GM12878 (cell line): ENCODE measurements at regions not wholly inside any gene's neighbourhood (a gene's known extent, or its start where the extent isn't known, plus 50 kb on each side); places are given as distances from the start of the nearest gene placed in this dataset.

ENCODE experiments used
- ATAC-seq: fragments of 200-7000 bp; cut with Tn5 transposase; 3 replicates; pipeline ENCODE4 v1.9.1; 2020; ENCODE audit warnings: mild to moderate bottlenecking, moderate library complexity
- BruUV-seq: library from RNA; stranded (reverse); fragments of 400-500 nt; replicated peaks from 2 replicates; lab custom pipeline; 2021; lab: Mats Ljungman, UMichigan
- CTCF ChIA-PET: fragments of 300-600 bp; sonication (Branson Sonifier 250); formaldehyde crosslinking; extraction: SDS; loops from one replicate; lab custom pipeline; 2021; ENCODE audit warnings: inconsistent platforms; lab: Yijun Ruan, JAX
- POLR2A ChIA-PET: fragments of 350-600 bp; formaldehyde crosslinking; extraction: SDS; loops from one replicate; lab custom pipeline; 2021; ENCODE audit warnings: inconsistent platforms; lab: Charles Lee
- RAD21 ChIA-PET: fragments of 300-600 bp; sonication (Branson Sonifier 250); formaldehyde crosslinking; loops from one replicate; lab custom pipeline; 2023; ENCODE audit warnings: antibody characterized with exemption; ENCODE audit not compliant: unreplicated experiment; lab: Charles Lee
- SMC1A ChIA-PET: fragments of 300-600 bp; sonication (Branson Sonifier 250); formaldehyde crosslinking; loops from one replicate; lab custom pipeline; 2023; ENCODE audit not compliant: unreplicated experiment, uncharacterized antibody; lab: Charles Lee
- DNase-seq: peaks from one replicate; pipeline ENCODE4 v3.0.0-alpha.2; 2011; ENCODE audit warnings: low read depth, low spot score
- FAIRE-seq: peaks from 3 replicates; lab custom pipeline; 2011; peaks lifted over from hg19 to GRCh38; lab: Jason Lieb, UNC
- H2AFZ ChIP-seq: 2 replicates; pipeline ENCODE4 v1.6.0; 2011; ENCODE audit warnings: low read depth, low read length, control low read depth; ENCODE audit not compliant: control insufficient read depth
- H3K27ac ChIP-seq: 2 replicates; pipeline ENCODE4 v1.5.1; 2011; ENCODE audit warnings: control low read depth; ENCODE audit not compliant: control insufficient read depth, insufficient read depth
- H3K27me3 ChIP-seq, 2 experiments: replicated peaks in 1 of 2; 2 replicates each; pipeline versions ENCODE4 v1.6.0 to v1.6.1; 2011; ENCODE audit warnings: low read length in 1 of 2; ENCODE audit not compliant: control insufficient read depth in 2 of 2, insufficient read depth in 2 of 2
- H3K36me3 ChIP-seq, 2 experiments: 2 replicates each; pipeline ENCODE4 v1.5.1; 2011; ENCODE audit warnings: low read length in 1 of 2; ENCODE audit not compliant: control insufficient read depth in 2 of 2, insufficient read depth in 2 of 2
- H3K4me1 ChIP-seq: 2 replicates; pipeline ENCODE4 v1.6.1; 2011; ENCODE audit warnings: mild to moderate bottlenecking, low read length, moderate library complexity, mixed read lengths; ENCODE audit not compliant: control insufficient read depth, insufficient read depth
- H3K4me2 ChIP-seq: 2 replicates; pipeline ENCODE4 v1.6.0; 2011; ENCODE audit warnings: control low read depth; ENCODE audit not compliant: control insufficient read depth, insufficient read depth
- H3K4me3 ChIP-seq: fragments of 200-600 bp; sonication (generic); 2 replicates; pipeline ENCODE4 v1.5.1; 2016
- H3K79me2 ChIP-seq: 2 replicates; pipeline ENCODE4 v1.6.0; 2011; ENCODE audit warnings: low read length; ENCODE audit not compliant: control insufficient read depth, insufficient read depth
- H3K9ac ChIP-seq: 2 replicates; pipeline ENCODE4 v1.8.0; 2011; ENCODE audit warnings: low read length, control low read depth, mixed read lengths; ENCODE audit not compliant: control insufficient read depth, insufficient read depth
- H3K9me3 ChIP-seq: replicated peaks from 3 replicates; pipeline ENCODE4 v1.5.1; 2011; ENCODE audit warnings: mild to moderate bottlenecking, low read length; ENCODE audit not compliant: control insufficient read depth, insufficient read depth
- H4K20me1 ChIP-seq: 2 replicates; pipeline ENCODE4 v1.6.0; 2011; ENCODE audit not compliant: control insufficient read depth, insufficient read depth
- ATF7 ChIP-seq: fragments of 450-650 bp; IDR thresholded peaks from 2 replicates; pipeline ENCODE4 v1.6.1; 2016; ENCODE audit warnings: low read depth, mild to moderate bottlenecking
- HDAC6 ChIP-seq: fragments of 200-600 bp; sonication (generic); IDR thresholded peaks from one replicate; pipeline ENCODE4 v1.8.0; 2017; ENCODE audit warnings: antibody characterized with exemption; ENCODE audit not compliant: unreplicated experiment
- HDGF ChIP-seq: fragments of 450-650 bp; IDR thresholded peaks from 2 replicates; pipeline ENCODE4 v1.6.1; 2016; ENCODE audit warnings: antibody characterized with exemption
- IRF4 ChIP-seq: IDR thresholded peaks from 2 replicates; pipeline ENCODE4 v1.6.1; 2011; ENCODE audit warnings: low read depth, low read length
- MEF2A ChIP-seq: IDR thresholded peaks from 2 replicates; pipeline ENCODE4 v1.6.1; 2011; ENCODE audit warnings: low read depth, mild to moderate bottlenecking, low read length, moderate library complexity; ENCODE audit not compliant: insufficient read depth
- MTA3 ChIP-seq: IDR thresholded peaks from 2 replicates; pipeline ENCODE4 v1.6.1; 2012; ENCODE audit warnings: low read length, inconsistent platforms, borderline replicate concordance
- NFYB ChIP-seq: IDR thresholded peaks from 2 replicates; pipeline ENCODE4 v1.6.1; 2011; ENCODE audit warnings: low read depth, mild to moderate bottlenecking, low read length, improper control_type of control experiment, moderate library complexity; ENCODE audit not compliant: insufficient read depth
- NR2C2 ChIP-seq: IDR thresholded peaks from 2 replicates; pipeline ENCODE4 v1.6.1; 2011; ENCODE audit warnings: borderline replicate concordance, low read depth; ENCODE audit not compliant: control insufficient read depth, insufficient read length
- PML ChIP-seq: IDR thresholded peaks from 2 replicates; pipeline ENCODE4 v1.6.1; 2012; ENCODE audit warnings: low read length, inconsistent platforms
- POLR2AphosphoS2 ChIP-seq: IDR thresholded peaks from 2 replicates; pipeline ENCODE4 v1.6.1; 2011; ENCODE audit warnings: low read depth, mild to moderate bottlenecking, low read length, improper control_type of control experiment, moderate library complexity
- SREBF2 ChIP-seq: IDR thresholded peaks from 2 replicates; pipeline ENCODE4 v1.6.1; 2012; ENCODE audit warnings: mild to moderate bottlenecking, low read length
- TARDBP ChIP-seq: IDR thresholded peaks from 2 replicates; pipeline ENCODE4 v1.6.1; 2016; ENCODE audit warnings: borderline replicate concordance
- USF1 ChIP-seq: IDR thresholded peaks from 2 replicates; pipeline ENCODE4 v1.6.1; 2011; ENCODE audit warnings: borderline replicate concordance, low read depth, mild to moderate bottlenecking, moderate library complexity, mixed read lengths, low read length; ENCODE audit not compliant: insufficient read depth; ENCODE audit errors: extremely low read length
- ZBED1 ChIP-seq: IDR thresholded peaks from 2 replicates; pipeline ENCODE4 v1.6.1; 2016; ENCODE audit warnings: borderline replicate concordance
- ZNF207 ChIP-seq: fragments of 450-650 bp; IDR thresholded peaks from 2 replicates; pipeline ENCODE4 v1.6.1; 2014; ENCODE audit warnings: antibody characterized with exemption, mild to moderate bottlenecking, borderline replicate concordance
- WGBS: methylation state at CpG from one replicate; pipeline ENCODE4 v1.1.6; 2016; ENCODE audit warnings: low lambda C conversion rate; ENCODE audit not compliant: insufficient replicate concordance, insufficient coverage; ENCODE audit errors: missing lambda C conversion rate; 5-methylcytosine and 5-hydroxymethylcytosine counted together
- in situ Hi-C: fragments of 300-500 bp; cut with MboI; formaldehyde crosslinking; loops from 9 replicates; pipeline ENCODE4 v1.14.3; 2018; ENCODE audit warnings: mixed read lengths
- intact Hi-C: fragments of 100-400 bp; cut with micrococcal nuclease; formaldehyde crosslinking; loops from one replicate; pipeline ENCODE4 v1.14.2; 2022; ENCODE audit not compliant: unreplicated experiment
- TF ChIP-seq, protein P1 (sequence below): fragments of 150-350 bp; IDR thresholded peaks from 2 replicates; pipeline ENCODE4 v1.6.1; 2016; ENCODE audit warnings: low read depth, low read length
- TF ChIP-seq, protein P2 (sequence below): IDR thresholded peaks from 2 replicates; pipeline ENCODE4 v1.6.1; 2012; ENCODE audit warnings: improper control_type of control experiment, low read depth, low read length; ENCODE audit not compliant: insufficient replicate concordance

- in situ Hi-C loops = no loop called here
- POLR2A ChIA-PET = no interaction called here
- Histone ChIP-seq H3K9me3 (no peaks in the 10 kb centered on the region), H2AFZ (no peak overlapping the region), H3K9ac (no peak overlapping the region), H3K27me3 (no peaks in the 10 kb centered on the region), H3K79me2 (no peaks in the 10 kb centered on the region), H4K20me1 (no peaks in the 10 kb centered on the region), H3K4me1 (no peaks in the 10 kb centered on the region), H3K4me3 (no peak overlapping the region), H3K36me3 (no peaks in the 10 kb centered on the region), H3K27ac (no peak overlapping the region), H3K4me2 (no peak overlapping the region)
- CTCF ChIA-PET = interaction anchor here (1.1 kb wide), 1 partner anchor 9 kb away, joined by 3 read pairs; no protein-coding TSS in a partner anchor
- intact Hi-C loops = no loop called here
- no peak for ATAC-seq
- DNase-seq = no peak
- no TSS peak for BruUV-seq
- SMC1A ChIA-PET = no interaction called here
- 0% methylated on average over 2 of the region's 2 CpGs for WGBS
- no peak for FAIRE-seq
- RAD21 ChIA-PET = no interaction called here
- TF ChIP-seq, protein P1, sequence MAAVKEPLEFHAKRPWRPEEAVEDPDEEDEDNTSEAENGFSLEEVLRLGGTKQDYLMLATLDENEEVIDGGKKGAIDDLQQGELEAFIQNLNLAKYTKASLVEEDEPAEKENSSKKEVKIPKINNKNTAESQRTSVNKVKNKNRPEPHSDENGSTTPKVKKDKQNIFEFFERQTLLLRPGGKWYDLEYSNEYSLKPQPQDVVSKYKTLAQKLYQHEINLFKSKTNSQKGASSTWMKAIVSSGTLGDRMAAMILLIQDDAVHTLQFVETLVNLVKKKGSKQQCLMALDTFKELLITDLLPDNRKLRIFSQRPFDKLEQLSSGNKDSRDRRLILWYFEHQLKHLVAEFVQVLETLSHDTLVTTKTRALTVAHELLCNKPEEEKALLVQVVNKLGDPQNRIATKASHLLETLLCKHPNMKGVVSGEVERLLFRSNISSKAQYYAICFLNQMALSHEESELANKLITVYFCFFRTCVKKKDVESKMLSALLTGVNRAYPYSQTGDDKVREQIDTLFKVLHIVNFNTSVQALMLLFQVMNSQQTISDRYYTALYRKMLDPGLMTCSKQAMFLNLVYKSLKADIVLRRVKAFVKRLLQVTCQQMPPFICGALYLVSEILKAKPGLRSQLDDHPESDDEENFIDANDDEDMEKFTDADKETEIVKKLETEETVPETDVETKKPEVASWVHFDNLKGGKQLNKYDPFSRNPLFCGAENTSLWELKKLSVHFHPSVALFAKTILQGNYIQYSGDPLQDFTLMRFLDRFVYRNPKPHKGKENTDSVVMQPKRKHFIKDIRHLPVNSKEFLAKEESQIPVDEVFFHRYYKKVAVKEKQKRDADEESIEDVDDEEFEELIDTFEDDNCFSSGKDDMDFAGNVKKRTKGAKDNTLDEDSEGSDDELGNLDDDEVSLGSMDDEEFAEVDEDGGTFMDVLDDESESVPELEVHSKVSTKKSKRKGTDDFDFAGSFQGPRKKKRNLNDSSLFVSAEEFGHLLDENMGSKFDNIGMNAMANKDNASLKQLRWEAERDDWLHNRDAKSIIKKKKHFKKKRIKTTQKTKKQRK = no peak
- TF ChIP-seq SREBF2 (no peak), ATF7 (no peak), HDGF (no peak), USF1 (no peak), MEF2A (no peak), POLR2AphosphoS2 (no peak), TARDBP (no peak), IRF4 (no peak), HDAC6 (no peak), ZBED1 (no peak), NR2C2 (no peak), MTA3 (no peak), NFYB (no peak), PML (no peak), ZNF207 (no peak)
- TF ChIP-seq, protein P2, sequence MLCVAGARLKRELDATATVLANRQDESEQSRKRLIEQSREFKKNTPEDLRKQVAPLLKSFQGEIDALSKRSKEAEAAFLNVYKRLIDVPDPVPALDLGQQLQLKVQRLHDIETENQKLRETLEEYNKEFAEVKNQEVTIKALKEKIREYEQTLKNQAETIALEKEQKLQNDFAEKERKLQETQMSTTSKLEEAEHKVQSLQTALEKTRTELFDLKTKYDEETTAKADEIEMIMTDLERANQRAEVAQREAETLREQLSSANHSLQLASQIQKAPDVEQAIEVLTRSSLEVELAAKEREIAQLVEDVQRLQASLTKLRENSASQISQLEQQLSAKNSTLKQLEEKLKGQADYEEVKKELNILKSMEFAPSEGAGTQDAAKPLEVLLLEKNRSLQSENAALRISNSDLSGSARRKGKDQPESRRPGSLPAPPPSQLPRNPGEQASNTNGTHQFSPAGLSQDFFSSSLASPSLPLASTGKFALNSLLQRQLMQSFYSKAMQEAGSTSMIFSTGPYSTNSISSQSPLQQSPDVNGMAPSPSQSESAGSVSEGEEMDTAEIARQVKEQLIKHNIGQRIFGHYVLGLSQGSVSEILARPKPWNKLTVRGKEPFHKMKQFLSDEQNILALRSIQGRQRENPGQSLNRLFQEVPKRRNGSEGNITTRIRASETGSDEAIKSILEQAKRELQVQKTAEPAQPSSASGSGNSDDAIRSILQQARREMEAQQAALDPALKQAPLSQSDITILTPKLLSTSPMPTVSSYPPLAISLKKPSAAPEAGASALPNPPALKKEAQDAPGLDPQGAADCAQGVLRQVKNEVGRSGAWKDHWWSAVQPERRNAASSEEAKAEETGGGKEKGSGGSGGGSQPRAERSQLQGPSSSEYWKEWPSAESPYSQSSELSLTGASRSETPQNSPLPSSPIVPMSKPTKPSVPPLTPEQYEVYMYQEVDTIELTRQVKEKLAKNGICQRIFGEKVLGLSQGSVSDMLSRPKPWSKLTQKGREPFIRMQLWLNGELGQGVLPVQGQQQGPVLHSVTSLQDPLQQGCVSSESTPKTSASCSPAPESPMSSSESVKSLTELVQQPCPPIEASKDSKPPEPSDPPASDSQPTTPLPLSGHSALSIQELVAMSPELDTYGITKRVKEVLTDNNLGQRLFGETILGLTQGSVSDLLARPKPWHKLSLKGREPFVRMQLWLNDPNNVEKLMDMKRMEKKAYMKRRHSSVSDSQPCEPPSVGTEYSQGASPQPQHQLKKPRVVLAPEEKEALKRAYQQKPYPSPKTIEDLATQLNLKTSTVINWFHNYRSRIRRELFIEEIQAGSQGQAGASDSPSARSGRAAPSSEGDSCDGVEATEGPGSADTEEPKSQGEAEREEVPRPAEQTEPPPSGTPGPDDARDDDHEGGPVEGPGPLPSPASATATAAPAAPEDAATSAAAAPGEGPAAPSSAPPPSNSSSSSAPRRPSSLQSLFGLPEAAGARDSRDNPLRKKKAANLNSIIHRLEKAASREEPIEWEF = no peak
Measured at GRCh38 chr2:139162456-139162855, 382.3 kb upstream of the NXPH2 start.
